K562 (cell line): ENCODE measurements at regions not wholly inside any gene's neighbourhood (a gene's known extent, or its start where the extent isn't known, plus 50 kb on each side); places are given as distances from the start of the nearest gene placed in this dataset.

Source experiments
- ATAC-seq: fragments of 200-7000 bp; cut with Tn5 transposase; 3 replicates; pipeline ENCODE4 v1.9.1; 2020; ENCODE audit warnings: moderate library complexity
- BruUV-seq: library from RNA; stranded (reverse); fragments of 400-500 nt; replicated peaks from 2 replicates; lab custom pipeline; 2021; lab: Mats Ljungman, UMichigan
- CTCF ChIA-PET: fragments of 300-600 bp; formaldehyde crosslinking; extraction: SDS; loops from one replicate; lab custom pipeline; 2021; ENCODE audit warnings: low intra/inter-chr PET ratio; lab: Yijun Ruan, JAX
- POLR2A ChIA-PET: fragments of 300-600, 350-650 bp; sonication (Branson Sonifier 250); formaldehyde crosslinking; extraction: SDS; loops from one replicate; lab custom pipeline; 2021; ENCODE audit warnings: antibody characterized with exemption, inconsistent platforms; lab: Yijun Ruan, JAX
- DNase-seq, 4 experiments: peaks; one replicate each; pipeline versions ENCODE4 v3.0.0 to v3.0.0-alpha.2; 2011 to 2018; ENCODE audit warnings: low spot score in 3 of 4, mixed read lengths in 3 of 4; ENCODE audit errors: extremely low read depth in 1 of 4
- FAIRE-seq: peaks from 2 replicates; lab custom pipeline; 2011; peaks lifted over from hg19 to GRCh38; lab: Jason Lieb, UNC
- H2AFZ ChIP-seq: 2 replicates; pipeline ENCODE4 v1.6.0; 2011; ENCODE audit warnings: low read depth, low read length, control low read depth, inconsistent platforms
- H3K27ac ChIP-seq: fragments of 200-600 bp; 3 replicates; pipeline ENCODE4 v1.8.0; 2011; ENCODE audit warnings: low read depth, mild to moderate bottlenecking, control low read depth, inconsistent platforms, low read length, moderate library complexity, mixed read lengths; ENCODE audit errors: extremely low read depth
- H3K27me3 ChIP-seq, 2 experiments: fragments of 300-600 bp in 1 of 2; 2 replicates in 1 of 2; 3 replicates in 1 of 2; pipeline versions ENCODE4 v1.6.0 to v1.8.0; 2011; ENCODE audit warnings: inconsistent platforms in 2 of 2, low read length in 2 of 2, mild to moderate bottlenecking in 1 of 2, mixed read lengths in 1 of 2, moderate library complexity in 1 of 2; ENCODE audit not compliant: control insufficient read depth in 2 of 2, insufficient read depth in 2 of 2
- H3K36me3 ChIP-seq: fragments of 300-600 bp; 3 replicates; pipeline ENCODE4 v1.8.0; 2011; ENCODE audit warnings: mild to moderate bottlenecking, low read length, inconsistent platforms; ENCODE audit not compliant: control insufficient read depth, insufficient read depth
- H3K4me1 ChIP-seq, 2 experiments: fragments of 200-600 bp in 1 of 2; replicated peaks in 1 of 2; 2 replicates in 1 of 2; 3 replicates in 1 of 2; pipeline versions ENCODE4 v1.5.1 to v1.8.0; 2011; ENCODE audit warnings: inconsistent platforms in 2 of 2, low read length in 2 of 2, mild to moderate bottlenecking in 1 of 2, mixed read lengths in 1 of 2, moderate library complexity in 1 of 2; ENCODE audit not compliant: control insufficient read depth in 2 of 2, insufficient read depth in 2 of 2
- H3K4me2 ChIP-seq: 2 replicates; pipeline ENCODE4 v1.6.1; 2011; ENCODE audit warnings: low read length, control low read depth, inconsistent platforms, mixed read lengths; ENCODE audit not compliant: insufficient read depth
- H3K4me3 ChIP-seq: fragments of 200-600 bp; sonication (generic), shearing (Covaris generic); 2 replicates; pipeline ENCODE4 v1.5.1; 2016; ENCODE audit warnings: control low read depth, inconsistent platforms
- H3K79me2 ChIP-seq: fragments of 200-600 bp; 3 replicates; pipeline ENCODE4 v1.8.0; 2011; ENCODE audit warnings: low read length, inconsistent platforms; ENCODE audit not compliant: control insufficient read depth, insufficient read depth
- H3K9ac ChIP-seq, 2 experiments: 2 replicates each; pipeline versions ENCODE4 v1.6.0 to v1.6.1; 2011; ENCODE audit warnings: low read depth in 2 of 2, low read length in 2 of 2, control low read depth in 1 of 2, inconsistent platforms in 1 of 2, mild to moderate bottlenecking in 1 of 2, mixed read lengths in 1 of 2; ENCODE audit not compliant: insufficient read depth in 1 of 2
- H3K9me1 ChIP-seq: one replicate; pipeline ENCODE4 v1.6.0; 2011; ENCODE audit warnings: inconsistent platforms, mild to moderate bottlenecking, low read length, moderate library complexity; ENCODE audit not compliant: control insufficient read depth, insufficient read depth
- H3K9me3 ChIP-seq: replicated peaks from 2 replicates; pipeline ENCODE4 v1.5.1; 2011; ENCODE audit warnings: low read depth, low read length, inconsistent platforms; ENCODE audit not compliant: control insufficient read depth, insufficient read depth
- H4K20me1 ChIP-seq: replicated peaks from 2 replicates; pipeline ENCODE4 v1.6.1; 2011; ENCODE audit warnings: low read length, inconsistent platforms, mixed read lengths; ENCODE audit not compliant: control insufficient read depth, insufficient read depth
- CSDE1 ChIP-seq, 2 experiments: fragments of 450-650 bp; IDR thresholded peaks; 2 replicates each; pipeline ENCODE4 v1.6.1; 2016; ENCODE audit warnings: mild to moderate bottlenecking in 1 of 2
- EWSR1 ChIP-seq: fragments of 450-650 bp; IDR thresholded peaks from 2 replicates; pipeline ENCODE4 v1.6.1; 2018; ENCODE audit warnings: borderline replicate concordance, mild to moderate bottlenecking, low read depth, moderate library complexity; ENCODE audit not compliant: partially characterized antibody
- ILF3 ChIP-seq: fragments of 450-650 bp; IDR thresholded peaks from 2 replicates; pipeline ENCODE4 v1.6.1; 2018; ENCODE audit warnings: antibody characterized with exemption, mild to moderate bottlenecking, moderate library complexity, borderline replicate concordance
- NRF1 ChIP-seq, 2 experiments: fragments of 450-650 bp; IDR thresholded peaks in 1 of 2; conservative IDR thresholded peaks in 1 of 2; 2 replicates each; pipeline ENCODE4 v1.6.1; 2014; ENCODE audit warnings: mild to moderate bottlenecking in 2 of 2
- NUFIP1 ChIP-seq: fragments of 450-650 bp; IDR thresholded peaks from 2 replicates; pipeline ENCODE4 v1.6.1; 2018; ENCODE audit not compliant: partially characterized antibody
- RBBP5 ChIP-seq: fragments of 200-600 bp; sonication (generic); IDR thresholded peaks from 2 replicates; pipeline ENCODE4 v1.6.1; 2012; ENCODE audit warnings: borderline replicate concordance, mild to moderate bottlenecking, low read length, control low read depth, inconsistent platforms; ENCODE audit not compliant: insufficient read depth, poor library complexity, severe bottlenecking
- SAFB ChIP-seq: fragments of 200-400 bp; formaldehyde crosslinking; IDR thresholded peaks from 2 replicates; pipeline ENCODE4 v1.6.1; 2017; ENCODE audit warnings: low read depth, low read length, borderline replicate concordance
- TFAM ChIP-seq: fragments of 250-450 bp; sonication (Bioruptor Pico); conservative IDR thresholded peaks from 2 replicates; pipeline ENCODE4 v1.5.0; 2021; ENCODE audit warnings: mild to moderate bottlenecking, moderate library complexity
- ZEB2 ChIP-seq: fragments of 450-650 bp; IDR thresholded peaks from 2 replicates; pipeline ENCODE4 v1.6.1; 2016
- ZNF583 ChIP-seq: fragments of 250-450 bp; sonication (Bioruptor Pico); IDR thresholded peaks from 2 replicates; pipeline ENCODE4 v1.4.0; 2020
- ZNF77 ChIP-seq: fragments of 250-450 bp; sonication (Bioruptor Pico); IDR thresholded peaks from 2 replicates; pipeline ENCODE4 v1.5.0; 2020
- WGBS: fragments of 100-300 bp; shearing (Covaris generic); methylation state at CpG from one replicate; pipeline ENCODE4 v1.1.6; 2016; ENCODE audit warnings: low coverage, mixed read lengths; ENCODE audit not compliant: insufficient coverage; ENCODE audit errors: missing lambda C conversion rate; 5-methylcytosine and 5-hydroxymethylcytosine counted together
- in situ Hi-C: fragments of 300-500 bp; cut with MboI; formaldehyde crosslinking; loops from 4 replicates; pipeline ENCODE4 v1.15.0; 2018; ENCODE audit warnings: inconsistent platforms, mixed read lengths
- intact Hi-C: fragments of 100-400 bp; cut with micrococcal nuclease; formaldehyde crosslinking; loops from 2 replicates; pipeline ENCODE4 v1.14.2; 2022
- TF ChIP-seq, protein P1 (sequence below): fragments of 450-650 bp; IDR thresholded peaks from 2 replicates; pipeline ENCODE4 v1.6.1; 2017; ENCODE audit warnings: antibody characterized with exemption
- TF ChIP-seq, protein P2 (sequence below): fragments of 250-450 bp; sonication (Bioruptor Pico); IDR thresholded peaks from 2 replicates; pipeline ENCODE4 v1.8.0; 2021; ENCODE audit warnings: borderline replicate concordance, mild to moderate bottlenecking, moderate library complexity; ENCODE audit not compliant: poor library complexity, severe bottlenecking
- TF ChIP-seq, protein P3 (sequence below): sonication (generic); IDR thresholded peaks from 2 replicates; pipeline ENCODE4 v1.6.1; 2016
- TF ChIP-seq, protein P4 (sequence below): fragments of 250-450 bp; sonication (Bioruptor Pico); IDR thresholded peaks from 2 replicates; pipeline ENCODE4 v1.8.0; 2021; ENCODE audit warnings: mild to moderate bottlenecking, moderate library complexity
- TF ChIP-seq, protein P5 (sequence below), 3 experiments: IDR thresholded peaks in 2 of 3; conservative IDR thresholded peaks in 1 of 3; 2 replicates each; pipeline ENCODE4 v1.5.1; 2011 to 2012; ENCODE audit warnings: low read length in 3 of 3, mild to moderate bottlenecking in 3 of 3, control low read depth in 2 of 3, improper control_type of control experiment in 1 of 3, inconsistent platforms in 1 of 3, low read depth in 1 of 3, mixed read lengths in 1 of 3, moderate library complexity in 1 of 3; ENCODE audit not compliant: insufficient read depth in 2 of 3

DNA sequence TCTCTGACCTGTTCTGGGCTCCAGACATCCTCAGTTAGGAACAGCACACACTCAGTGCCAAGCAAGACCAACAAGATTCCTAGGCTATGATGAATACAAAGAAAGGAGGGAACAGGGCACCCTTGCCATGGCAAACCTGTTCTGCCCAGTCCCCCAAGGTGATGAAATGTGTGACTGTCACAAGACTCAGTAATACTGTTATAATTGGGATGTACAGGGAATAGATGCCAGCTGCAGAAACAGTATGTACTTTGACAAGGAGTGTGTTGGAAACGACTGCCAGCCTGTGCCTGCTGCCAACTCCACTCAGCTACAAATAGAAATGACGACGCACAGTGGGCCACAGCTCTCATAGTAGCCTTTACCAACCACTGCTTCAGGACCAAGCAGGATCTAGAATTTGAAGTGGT is 453.0 kb downstream of the EFNA5 start (continued):
- TF ChIP-seq, protein P1, sequence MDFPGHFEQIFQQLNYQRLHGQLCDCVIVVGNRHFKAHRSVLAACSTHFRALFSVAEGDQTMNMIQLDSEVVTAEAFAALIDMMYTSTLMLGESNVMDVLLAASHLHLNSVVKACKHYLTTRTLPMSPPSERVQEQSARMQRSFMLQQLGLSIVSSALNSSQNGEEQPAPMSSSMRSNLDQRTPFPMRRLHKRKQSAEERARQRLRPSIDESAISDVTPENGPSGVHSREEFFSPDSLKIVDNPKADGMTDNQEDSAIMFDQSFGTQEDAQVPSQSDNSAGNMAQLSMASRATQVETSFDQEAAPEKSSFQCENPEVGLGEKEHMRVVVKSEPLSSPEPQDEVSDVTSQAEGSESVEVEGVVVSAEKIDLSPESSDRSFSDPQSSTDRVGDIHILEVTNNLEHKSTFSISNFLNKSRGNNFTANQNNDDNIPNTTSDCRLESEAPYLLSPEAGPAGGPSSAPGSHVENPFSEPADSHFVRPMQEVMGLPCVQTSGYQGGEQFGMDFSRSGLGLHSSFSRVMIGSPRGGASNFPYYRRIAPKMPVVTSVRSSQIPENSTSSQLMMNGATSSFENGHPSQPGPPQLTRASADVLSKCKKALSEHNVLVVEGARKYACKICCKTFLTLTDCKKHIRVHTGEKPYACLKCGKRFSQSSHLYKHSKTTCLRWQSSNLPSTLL = no peak
- TF ChIP-seq ZNF583 (CRISPR knock-in tag) = no peak

DNA sequence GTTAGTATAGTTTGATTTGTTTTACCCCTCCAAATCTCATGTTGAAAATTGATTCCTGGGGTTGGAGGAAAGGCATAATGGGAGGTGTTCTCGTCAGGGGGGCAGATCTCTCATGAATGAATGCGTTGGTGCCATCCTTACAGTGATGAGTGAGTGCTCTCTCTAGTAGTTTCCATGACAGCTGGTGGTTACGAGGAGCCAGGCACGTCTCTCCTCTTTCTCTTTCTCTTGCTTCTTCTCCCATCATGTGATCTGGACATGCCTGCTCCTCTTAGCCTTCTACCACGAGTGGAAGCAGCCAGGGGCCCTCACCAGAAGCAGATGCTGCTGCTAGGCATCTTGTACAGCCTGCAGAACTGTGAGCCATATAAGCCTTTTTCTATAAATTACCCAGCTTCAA is 454.1 kb downstream of the EFNA5 start:
- CTCF ChIA-PET = no interaction called here
- no peaks in the 10 kb centered on the region for H3K9me1 ChIP-seq
- H4K20me1 ChIP-seq = no peaks in the 10 kb centered on the region
- H3K9ac ChIP-seq = no peak overlapping the region
- ATAC-seq = no peak
- no peaks in the 10 kb centered on the region for H3K4me1 ChIP-seq
- no TSS peak for BruUV-seq
- H3K27ac ChIP-seq = no peak overlapping the region
- H3K79me2 ChIP-seq = no peaks in the 10 kb centered on the region
- H3K36me3 ChIP-seq = no peaks in the 10 kb centered on the region
- H3K4me3 ChIP-seq = no peak overlapping the region
- FAIRE-seq = no peak
- no peak overlapping the region for H3K4me2 ChIP-seq
- no peak overlapping the region for H2AFZ ChIP-seq
- in situ Hi-C loops (no loop called here), intact Hi-C loops (no loop called here)
- POLR2A ChIA-PET = no interaction called here
- no peaks in the 10 kb centered on the region for H3K9me3 ChIP-seq
- WGBS = 0% methylated on average over 5 of the region's 5 CpGs
- no peak for DNase-seq
- H3K27me3 ChIP-seq = no peaks in the 10 kb centered on the region
- no peak for TF ChIP-seq CSDE1 (IDR thresholded peaks at IDR 0.05)
- no peak for TF ChIP-seq ILF3
- TF ChIP-seq, protein P2, sequence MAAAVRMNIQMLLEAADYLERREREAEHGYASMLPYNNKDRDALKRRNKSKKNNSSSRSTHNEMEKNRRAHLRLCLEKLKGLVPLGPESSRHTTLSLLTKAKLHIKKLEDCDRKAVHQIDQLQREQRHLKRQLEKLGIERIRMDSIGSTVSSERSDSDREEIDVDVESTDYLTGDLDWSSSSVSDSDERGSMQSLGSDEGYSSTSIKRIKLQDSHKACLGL (CRISPR knock-in tag) = no peak
- TF ChIP-seq ZNF77 (CRISPR knock-in tag) = no peak
- TF ChIP-seq, protein P3, sequence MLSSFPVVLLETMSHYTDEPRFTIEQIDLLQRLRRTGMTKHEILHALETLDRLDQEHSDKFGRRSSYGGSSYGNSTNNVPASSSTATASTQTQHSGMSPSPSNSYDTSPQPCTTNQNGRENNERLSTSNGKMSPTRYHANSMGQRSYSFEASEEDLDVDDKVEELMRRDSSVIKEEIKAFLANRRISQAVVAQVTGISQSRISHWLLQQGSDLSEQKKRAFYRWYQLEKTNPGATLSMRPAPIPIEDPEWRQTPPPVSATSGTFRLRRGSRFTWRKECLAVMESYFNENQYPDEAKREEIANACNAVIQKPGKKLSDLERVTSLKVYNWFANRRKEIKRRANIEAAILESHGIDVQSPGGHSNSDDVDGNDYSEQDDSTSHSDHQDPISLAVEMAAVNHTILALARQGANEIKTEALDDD = no peak
- TF ChIP-seq NRF1 (conservative IDR thresholded peaks at IDR 0.05 in 1 of 2, IDR thresholded peaks at IDR 0.05 in 1 of 2) = no peak
- no peak for TF ChIP-seq TFAM
- TF ChIP-seq ZEB2 = no peak
- no peak for TF ChIP-seq NUFIP1
- TF ChIP-seq, protein P4, sequence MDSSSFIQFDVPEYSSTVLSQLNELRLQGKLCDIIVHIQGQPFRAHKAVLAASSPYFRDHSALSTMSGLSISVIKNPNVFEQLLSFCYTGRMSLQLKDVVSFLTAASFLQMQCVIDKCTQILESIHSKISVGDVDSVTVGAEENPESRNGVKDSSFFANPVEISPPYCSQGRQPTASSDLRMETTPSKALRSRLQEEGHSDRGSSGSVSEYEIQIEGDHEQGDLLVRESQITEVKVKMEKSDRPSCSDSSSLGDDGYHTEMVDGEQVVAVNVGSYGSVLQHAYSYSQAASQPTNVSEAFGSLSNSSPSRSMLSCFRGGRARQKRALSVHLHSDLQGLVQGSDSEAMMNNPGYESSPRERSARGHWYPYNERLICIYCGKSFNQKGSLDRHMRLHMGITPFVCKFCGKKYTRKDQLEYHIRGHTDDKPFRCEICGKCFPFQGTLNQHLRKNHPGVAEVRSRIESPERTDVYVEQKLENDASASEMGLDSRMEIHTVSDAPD (CRISPR knock-in tag) = no peak
- TF ChIP-seq EWSR1 = no peak
- no peak for TF ChIP-seq RBBP5
- TF ChIP-seq SAFB = no peak
- TF ChIP-seq, protein P5, sequence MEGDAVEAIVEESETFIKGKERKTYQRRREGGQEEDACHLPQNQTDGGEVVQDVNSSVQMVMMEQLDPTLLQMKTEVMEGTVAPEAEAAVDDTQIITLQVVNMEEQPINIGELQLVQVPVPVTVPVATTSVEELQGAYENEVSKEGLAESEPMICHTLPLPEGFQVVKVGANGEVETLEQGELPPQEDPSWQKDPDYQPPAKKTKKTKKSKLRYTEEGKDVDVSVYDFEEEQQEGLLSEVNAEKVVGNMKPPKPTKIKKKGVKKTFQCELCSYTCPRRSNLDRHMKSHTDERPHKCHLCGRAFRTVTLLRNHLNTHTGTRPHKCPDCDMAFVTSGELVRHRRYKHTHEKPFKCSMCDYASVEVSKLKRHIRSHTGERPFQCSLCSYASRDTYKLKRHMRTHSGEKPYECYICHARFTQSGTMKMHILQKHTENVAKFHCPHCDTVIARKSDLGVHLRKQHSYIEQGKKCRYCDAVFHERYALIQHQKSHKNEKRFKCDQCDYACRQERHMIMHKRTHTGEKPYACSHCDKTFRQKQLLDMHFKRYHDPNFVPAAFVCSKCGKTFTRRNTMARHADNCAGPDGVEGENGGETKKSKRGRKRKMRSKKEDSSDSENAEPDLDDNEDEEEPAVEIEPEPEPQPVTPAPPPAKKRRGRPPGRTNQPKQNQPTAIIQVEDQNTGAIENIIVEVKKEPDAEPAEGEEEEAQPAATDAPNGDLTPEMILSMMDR (IDR thresholded peaks at IDR 0.05 in 2 of 3, conservative IDR thresholded peaks at IDR 0.05 in 1 of 3; ENCODE audit: insufficient read depth in 2 of 3, low read depth in 1 of 3, low read length in 3 of 3) = no peak
